ENCODE measurements at regions not wholly inside any gene's neighbourhood (a gene's known extent, or its start where the extent isn't known, plus 50 kb on each side); places are given as distances from the start of the nearest gene placed in this dataset.

DNA sequence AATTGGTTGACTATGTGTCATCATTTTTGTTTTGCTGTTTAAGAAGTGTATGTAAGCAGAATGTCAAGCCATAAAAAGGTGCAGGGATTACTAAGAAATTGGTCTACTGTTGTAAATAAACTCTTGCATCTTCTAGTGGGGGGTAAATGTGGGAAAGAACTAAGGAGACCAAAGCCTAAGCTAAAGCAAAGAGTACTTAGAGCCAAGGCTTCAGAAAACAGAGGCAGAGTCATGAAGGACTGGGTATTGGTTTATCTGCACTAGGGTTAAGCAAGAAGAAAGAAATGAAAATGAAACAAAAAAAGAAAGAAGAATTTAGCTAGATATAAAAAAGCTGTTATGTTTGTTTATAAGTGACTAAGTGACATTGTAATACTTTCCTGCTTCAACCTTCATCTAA lies 628.1 kb downstream of the METTL15 start:
- DNase-seq (ENCODE audit: low spot score) = no peak

DNA sequence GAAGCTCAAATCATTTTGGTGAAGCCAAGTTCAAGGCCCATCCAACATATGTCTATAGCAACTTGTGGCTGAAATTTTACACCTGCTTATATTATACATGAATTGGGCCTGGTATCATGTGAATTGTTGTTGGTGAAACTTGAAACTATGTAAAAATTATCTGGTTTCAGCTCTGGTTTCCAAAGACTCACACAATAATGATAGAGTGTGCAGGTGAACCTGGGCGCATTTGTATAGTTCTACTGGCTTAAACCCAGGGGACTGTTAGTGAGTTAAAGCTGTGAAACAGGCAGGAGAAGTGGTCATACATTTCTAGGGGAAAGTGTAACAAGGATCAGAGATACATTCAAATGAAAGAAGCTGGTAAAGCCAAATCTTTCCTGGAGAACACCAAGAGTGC lies 627.3 kb downstream of the METTL15 start:
- no peak for DNase-seq (ENCODE audit: low spot score)

DNA sequence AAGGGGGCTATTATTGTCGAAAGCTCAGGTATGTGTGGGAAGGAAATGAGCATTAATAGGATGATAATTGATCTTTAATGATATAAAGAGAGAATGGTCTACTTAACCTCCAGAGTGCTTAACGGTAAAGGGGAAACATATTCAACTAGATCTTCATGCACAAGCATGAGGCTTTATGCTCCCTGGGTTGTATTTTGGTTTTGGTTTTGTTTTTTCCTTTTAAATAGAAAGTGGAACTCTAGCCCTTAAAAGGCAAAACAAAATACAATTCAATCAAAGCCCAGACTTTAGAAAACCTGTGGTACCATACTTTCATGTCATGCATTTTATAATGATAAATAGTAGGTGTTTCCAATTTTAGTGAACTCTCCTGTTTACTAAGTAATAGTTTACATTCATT lies 622.7 kb downstream of the METTL15 start:
- no peak for DNase-seq (ENCODE audit: low spot score)

DNA sequence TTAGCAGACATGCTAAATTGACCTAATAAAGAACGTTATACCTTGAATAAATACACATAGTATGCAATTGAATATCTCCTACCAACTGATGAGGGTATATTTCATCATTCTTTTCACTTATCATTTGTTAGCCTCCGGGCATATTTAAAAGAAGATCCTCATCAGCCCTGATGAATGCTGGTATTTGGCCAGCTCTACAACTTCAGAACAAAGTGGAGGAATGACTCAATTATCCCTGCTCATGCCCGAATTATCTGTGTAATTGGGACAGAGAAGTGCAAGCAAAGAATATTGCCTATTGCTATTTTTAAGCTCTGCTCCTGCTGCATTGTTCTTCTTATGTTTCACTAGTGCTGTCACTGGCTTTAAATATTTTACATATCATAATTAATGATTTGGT lies 622.1 kb downstream of the METTL15 start:
- no peak for DNase-seq (ENCODE audit: low spot score)

DNA sequence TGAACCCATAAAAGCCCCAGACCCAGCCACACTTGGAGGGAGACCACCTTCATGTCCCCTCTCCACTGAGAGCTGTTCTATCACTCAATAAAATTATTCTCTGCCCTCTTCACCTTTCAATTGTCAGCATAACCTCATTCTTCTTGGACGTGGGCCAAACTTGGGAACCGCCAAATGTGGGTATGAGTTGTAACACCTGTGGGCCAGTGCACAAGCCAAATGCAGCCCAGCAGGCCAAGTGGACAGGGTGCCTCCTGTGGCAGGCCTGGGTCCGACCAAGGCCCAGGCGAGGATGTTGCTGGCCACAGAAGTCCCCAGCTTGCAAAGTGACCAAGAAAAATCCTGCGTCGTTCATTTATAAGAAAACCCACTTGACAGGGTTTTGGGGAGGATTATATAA lies 621.2 kb downstream of the METTL15 start:
- no peak for DNase-seq (ENCODE audit: low spot score)

DNA sequence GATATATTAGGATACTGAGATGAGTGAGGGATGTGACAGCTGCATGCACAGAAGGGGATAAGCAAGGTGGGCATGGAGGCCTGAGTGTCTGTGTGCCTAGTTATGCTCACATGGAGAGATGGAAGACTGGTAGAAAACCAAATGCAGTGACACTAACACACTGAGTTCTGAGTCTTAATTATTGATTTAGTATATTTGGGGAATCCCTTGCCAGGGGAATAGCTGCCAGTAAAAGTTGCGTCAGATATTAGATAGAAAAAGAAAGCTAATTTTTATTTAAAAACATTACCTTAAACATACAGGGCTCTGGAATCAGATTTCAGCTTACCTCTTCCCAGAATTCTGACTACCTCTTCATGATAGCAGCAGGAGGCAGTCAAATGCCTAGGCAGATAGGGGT lies 620.5 kb downstream of the METTL15 start:
- no peak for DNase-seq (ENCODE audit: low spot score)

DNA sequence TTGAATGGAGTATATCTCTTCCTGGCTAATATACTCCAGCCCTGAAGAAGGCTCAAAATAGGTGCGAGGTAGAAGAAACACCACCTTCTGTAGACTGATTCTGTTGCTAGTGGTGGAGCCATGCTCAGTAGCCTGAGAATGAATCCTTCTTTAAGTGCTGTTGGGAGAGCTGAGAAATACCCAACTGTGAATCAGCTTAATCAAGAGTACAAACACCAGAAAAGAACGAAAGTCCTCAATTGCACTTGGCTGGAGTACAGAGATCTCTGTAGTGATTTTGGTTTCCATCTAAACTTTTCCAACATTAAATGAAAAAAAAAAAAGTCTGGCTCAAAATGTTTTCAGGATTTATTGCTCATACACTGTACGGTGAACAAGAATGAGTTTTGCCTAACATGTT lies 619.1 kb downstream of the METTL15 start:
- no peak for DNase-seq (ENCODE audit: low spot score)

DNA sequence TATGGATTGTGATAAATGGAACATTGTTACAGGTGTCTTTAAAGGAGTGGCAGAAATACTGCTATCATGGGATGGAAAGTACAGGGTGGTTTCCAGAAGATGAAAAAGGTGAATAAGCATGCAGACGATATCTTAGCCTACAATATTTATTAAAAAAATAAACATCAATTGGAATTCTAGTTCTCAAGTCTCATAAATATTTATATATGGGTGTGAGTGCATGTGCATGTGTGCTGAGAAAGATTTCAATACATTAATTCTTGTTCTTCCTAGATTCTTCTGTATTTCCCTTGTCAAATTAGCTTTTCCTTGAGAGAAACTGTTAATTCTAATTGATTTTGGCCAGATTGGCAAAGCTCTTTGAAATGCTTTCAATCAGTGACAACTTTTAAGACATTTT lies 618.2 kb downstream of the METTL15 start:
- no peak for DNase-seq (ENCODE audit: low spot score)

DNA sequence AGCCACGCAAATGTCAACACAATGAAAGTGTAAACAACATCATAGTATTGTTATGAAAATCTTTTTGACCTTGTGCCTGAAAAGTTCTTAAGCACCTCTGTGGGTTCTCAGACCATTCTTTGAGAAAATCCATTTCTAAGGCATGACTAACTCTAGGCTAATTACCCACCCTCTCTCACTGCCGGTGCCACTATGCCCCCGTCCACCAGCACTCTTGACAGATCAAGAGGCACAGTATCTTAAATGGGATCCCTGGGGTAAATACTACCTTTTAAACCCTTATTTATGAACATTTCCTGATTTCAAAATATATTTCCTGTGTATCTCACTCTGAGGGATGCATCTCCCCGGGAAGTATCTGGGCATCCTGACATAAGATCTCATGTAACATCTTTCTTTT lies 607.5 kb downstream of the METTL15 start:
- no peak for DNase-seq (ENCODE audit: low spot score)

DNA sequence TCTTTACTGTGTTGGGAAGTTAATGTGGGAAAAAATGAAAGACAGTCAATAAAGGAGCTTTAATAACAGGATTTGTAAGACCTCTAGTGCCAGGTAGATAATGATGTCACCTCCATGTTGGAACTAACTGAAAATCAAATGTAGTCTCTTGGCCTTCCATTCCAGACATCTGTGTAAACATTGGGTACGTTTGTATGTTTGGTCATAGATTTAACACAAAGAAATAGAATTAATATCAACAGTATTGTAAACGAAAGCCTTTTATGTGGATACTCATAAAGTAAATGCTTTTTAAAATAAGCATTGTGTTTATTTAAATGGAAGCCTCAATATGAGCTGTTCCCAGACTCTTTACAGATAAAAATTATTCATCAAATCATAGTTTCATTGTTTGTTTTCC lies 605.7 kb downstream of the METTL15 start:
- DNase-seq (ENCODE audit: low spot score) = no peak

DNA sequence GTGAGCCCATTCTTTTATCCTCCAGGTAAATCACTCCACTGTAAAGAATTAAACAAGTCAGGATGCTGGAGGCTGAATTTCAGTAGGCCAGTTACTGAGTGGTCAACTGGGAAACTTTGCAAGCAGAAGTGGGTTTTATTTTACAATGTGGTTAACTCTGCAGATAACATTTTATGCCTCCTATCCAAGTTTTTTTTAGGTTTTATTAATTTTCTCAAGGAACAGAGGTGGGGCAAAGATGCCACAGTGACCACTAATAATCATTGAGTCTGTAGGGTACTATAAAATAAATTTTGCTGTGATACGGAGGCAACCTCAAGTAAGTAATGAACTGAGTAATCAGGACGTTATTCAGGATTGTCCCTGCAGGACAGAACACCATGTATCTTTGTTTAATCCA lies 599.9 kb downstream of the METTL15 start:
- DNase-seq (ENCODE audit: low spot score) = no peak

DNA sequence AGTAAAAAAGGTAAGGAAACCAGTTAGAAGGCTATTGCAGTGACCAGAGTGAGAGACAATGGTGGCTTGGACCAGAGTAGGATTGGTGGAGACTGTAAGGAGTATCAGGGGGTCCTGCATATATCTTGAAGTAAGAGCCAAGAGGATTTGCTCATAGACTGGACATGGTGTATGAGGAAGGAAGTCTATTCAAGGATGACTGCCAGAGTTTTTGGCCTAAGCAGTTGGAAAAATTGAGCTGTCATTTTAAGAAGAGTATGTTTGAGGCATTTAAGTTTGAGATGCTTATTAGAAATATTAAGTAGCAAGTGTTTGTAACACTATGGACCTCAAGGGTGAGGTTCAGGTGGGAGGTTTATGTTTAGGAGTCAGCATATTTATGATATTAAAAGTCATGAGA lies 596.6 kb downstream of the METTL15 start:
- no peak for DNase-seq (ENCODE audit: low spot score)

DNA sequence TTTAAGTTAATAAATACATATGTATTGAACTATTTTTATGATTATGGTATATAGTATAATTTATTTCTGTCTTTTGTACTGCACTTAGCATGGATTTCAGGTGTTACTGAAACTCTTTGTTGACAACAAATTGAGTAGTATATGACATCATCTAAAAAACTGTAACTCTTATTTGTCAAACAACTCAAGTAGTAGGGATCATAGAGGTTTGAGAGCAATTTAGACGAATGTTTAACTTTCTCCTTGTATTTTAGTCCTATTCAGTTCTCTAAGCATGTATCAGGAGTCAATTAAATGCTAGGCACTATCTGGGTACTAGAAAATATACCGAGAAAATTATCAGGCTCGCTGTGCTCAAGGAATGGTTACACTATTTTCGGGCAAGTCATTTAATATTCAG lies 595.2 kb downstream of the METTL15 start:
- no peak for DNase-seq (ENCODE audit: low spot score)

DNA sequence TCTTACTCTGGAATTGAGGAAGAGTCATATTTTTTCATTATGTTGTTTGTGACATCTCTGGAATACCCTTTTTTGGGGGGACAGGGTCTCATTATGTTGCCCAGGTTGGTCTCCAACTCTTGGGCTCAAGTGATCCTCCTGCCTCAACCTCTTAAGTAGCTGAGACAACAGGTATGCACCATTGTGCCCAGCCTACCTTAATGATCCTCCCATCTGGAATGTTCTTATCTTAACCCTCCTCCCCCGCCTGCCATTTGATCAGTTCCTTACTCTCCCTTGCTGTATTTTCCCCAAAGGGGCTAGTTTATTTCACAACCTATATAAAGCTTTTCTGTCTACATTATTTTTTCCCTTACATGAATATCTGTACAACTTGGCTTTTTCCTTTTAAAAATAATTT lies 594.7 kb downstream of the METTL15 start:
- DNase-seq (ENCODE audit: low spot score) = no peak

DNA sequence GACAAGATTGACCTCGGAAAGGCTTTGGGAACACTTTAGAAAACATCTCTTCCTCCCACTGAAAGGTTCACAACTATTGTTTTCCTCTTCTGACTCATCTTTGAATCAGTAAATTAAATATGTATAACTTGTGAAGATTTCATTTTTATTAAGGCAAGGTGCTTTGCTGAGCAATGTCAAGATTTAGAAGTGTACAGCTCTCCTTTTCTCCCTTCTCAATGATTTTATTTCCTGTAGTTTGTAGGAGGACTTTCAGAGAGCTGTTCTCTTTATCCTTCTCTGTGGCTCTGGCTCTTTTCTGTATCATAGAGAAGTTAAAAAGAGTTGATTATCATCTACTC lies 594.2 kb downstream of the METTL15 start:
- DNase-seq (ENCODE audit: low spot score) = no peak

DNA sequence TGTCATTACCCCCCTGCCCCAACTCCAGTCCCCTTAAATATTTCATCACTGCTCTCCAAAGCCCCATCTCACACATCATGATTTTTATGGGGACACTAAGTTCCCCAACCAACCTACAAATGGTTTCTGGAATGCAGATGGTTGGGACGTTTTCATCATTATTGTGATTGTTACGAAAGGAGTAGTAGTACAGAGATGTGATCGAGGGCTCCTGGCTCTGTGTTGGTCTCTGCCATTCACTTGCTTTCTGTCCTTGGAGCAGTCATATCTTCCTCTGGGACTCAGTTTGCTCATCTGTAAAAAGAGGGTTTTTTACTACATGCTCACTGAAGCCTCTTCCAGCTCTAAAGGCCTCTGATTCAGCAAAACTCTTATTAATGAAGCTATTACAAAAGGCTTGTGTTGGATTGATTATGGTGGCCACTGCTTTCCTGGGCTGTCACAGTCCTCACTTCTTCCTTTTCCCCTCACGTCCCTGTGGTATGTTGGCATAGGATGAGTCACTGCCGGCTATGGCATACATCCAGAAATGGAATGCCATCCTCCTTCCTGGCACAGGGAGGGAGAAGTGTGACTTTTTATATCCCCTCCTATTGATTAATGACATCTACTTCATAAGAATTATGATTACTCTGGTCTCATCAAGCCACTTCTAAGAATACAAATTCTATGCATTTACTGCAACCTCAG lies 593.7 kb downstream of the METTL15 start:
- peak; percentile 86 for DNase-seq (ENCODE audit: low spot score)

DNA sequence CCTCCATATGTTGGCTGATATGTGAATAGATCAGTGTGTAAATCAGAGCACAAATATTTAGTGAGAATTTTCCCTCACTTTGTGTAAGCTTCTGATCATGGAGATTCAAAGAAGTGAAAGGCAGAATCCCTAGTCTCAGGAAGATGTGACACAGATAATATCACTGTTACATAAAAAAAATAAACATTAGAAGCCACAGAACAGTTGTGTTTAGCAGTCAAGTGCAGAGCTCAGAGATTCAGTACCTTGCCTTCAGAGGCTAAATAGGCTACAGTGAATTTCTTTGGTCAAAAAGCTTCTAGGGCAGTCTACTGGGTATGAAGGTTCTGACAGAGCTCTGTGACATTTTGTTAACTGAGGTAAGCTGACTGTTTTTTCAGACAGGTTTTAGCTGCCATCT lies 591.5 kb downstream of the METTL15 start:
- no peak for DNase-seq (ENCODE audit: low spot score)

DNA sequence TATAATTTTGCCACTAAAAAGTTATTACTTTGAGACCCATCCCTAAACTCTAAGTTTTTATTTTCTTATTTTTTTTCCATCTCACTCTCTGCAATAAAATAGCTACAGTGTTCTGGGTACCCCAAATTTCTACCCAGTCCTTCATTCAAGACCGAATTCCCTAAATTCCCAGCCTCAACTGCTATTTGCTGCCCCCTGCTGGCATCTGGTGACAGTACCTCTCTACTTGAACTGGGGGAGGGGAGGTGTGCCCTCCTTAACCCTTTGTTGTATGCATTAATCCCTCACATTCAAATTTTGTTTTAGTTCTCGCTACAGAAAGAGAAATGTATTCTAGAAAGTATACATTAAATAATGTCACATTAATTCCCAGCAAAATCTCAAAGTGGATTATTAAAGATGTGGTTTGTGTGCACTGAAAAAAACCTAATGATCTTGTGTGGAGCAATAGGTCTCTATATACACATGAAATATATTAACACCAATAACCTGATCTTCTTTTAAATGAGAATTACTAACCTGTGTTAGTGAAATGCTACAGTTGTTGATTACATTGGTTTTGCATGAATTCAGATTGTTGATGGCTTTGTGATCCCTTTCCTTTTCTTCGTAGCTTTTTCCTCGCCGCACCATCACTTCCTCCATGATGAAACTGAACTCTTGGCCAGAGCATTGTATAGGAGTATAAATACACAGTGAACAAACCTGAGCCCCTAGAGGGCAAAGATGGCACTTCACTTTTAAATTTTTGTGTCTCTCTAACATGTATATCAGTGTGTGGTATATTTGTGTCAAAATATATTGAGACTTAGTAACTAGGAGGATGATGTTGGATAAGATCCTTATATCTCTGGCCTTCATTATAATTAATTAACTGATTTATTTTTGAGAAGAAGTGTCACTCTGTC lies 590.0 kb downstream of the METTL15 start:
- peak; percentile 35 for DNase-seq (ENCODE audit: low spot score)

DNA sequence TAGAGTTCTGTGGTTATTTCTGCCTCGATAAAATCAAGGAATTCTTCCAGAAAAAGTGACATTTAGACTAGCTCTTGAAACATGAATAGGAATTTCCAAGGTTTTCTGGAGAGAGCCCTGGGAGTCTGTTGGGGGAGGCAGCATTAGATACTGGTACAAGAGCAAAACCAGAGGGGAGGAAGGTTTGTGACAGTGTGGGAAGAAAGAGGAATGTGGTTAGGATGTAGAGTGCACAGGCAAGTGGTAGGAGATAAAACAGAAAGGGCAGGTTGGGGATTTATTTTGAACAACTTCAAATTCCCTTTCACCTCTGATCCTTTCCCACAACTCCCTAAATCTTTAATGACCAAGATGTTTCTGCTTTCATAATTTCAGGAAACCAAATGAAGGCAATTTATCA lies 588.4 kb downstream of the METTL15 start:
- DNase-seq (ENCODE audit: low spot score) = no peak

DNA sequence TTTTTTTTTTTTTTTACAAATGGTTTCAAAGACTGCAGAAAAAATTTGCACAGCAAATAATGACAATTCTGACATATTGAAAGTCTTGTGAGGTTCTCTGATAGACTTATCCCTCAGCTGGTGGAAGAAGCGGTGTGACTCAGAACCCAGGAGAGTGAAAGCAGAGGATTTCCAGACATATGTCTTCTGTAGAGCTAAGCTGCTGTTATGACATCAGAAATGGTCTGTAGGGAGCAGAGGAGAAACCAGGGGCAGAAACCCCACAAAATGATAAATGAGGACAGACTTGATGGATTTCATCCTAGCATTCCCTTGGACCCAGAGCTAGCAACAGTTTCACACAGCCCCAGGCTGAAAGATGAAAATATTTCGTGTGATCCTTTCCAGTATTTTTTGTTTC lies 582.6 kb downstream of the METTL15 start:
- no peak for DNase-seq (ENCODE audit: low spot score)

DNA sequence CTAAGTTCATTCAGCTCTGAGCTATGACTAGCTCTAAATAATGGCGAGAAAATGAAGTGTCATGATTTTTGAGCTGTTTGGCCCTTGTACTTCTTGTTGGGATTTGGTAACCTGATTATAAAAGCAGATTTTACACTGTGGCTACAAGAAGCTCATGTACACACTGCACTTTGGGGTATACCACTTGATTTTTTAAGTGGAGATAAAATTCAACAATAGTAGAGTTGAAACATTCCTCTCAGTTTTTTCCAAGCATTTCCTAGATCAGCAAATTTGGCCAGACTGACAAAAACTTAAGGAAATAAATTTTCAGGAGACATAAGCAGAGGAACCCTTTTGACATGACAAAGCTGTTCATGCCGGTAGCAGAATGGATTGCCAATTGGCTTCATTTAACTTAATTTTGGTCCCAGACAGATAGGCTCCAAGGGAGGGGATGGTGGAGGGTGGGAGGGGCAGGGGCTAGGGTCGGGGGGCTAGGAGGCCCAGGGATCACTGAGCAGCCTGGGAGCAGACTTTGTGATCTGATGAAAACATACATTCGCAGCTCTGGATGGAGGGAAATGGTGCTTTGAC lies 575.9 kb downstream of the METTL15 start:
- no peak for DNase-seq (ENCODE audit: low spot score)

DNA sequence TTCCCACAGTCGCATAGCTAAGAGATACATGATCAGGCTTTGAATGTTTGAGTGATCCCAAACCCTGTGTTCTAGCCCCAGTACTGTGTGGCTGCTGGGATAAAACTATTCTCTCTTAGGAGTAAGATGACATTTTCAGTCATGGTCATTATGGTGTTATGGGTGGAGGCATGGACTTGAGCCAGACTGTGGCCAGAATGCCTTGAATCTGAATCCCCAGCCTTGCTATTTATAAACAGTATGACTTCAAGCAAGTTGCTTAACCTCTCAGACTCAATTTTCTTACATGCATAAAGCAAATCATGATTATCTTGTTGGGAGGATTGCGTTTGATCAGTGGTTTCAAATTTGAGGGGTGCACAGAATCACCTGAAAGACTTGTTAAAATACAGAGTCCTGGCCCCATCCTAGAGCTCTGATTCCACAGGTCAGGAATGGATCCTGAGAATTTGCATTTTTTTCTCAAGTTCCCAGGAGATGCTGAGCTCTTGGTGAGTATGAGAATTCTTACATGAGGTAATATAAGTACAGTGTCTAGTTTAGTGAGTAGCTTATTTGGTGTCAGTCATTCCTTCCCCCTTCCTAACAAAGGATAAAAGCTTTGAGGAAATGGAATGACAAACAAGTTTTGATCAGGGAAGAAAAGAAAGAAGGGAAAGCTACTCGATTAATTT lies 571.7 kb downstream of the METTL15 start:
- DNase-seq (ENCODE audit: low spot score) = peak; percentile 20

DNA sequence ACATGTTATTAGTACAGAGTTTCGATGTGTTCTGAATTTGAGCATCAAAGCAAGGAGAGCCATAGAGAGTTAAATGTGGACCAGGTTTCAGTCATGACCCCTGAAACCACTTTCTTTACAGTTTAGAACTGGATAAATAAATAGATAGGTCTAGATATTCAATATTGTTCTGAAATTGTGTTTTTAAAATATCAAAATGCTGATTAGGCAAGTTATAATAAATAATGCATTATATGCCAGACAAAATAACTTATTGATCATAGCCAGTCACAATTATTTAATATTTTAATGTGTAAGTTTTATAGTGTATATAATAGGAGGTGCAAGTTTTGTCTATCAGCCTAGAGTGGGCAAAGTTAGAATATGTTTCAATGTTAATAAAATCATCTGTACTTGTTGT lies 569.5 kb downstream of the METTL15 start:
- DNase-seq (ENCODE audit: low spot score) = no peak

All from kidney tubule cell (primary cell).